Adipocyte (in vitro differentiated cells): ENCODE measurements at regions not wholly inside any gene's neighbourhood (a gene's known extent, or its start where the extent isn't known, plus 50 kb on each side); places are given as distances from the start of the nearest gene placed in this dataset.

Experiments
- DNase-seq: peaks from one replicate; pipeline ENCODE4 v3.0.0-alpha.2; 2015; ENCODE audit warnings: low read depth
- H3K27me3 ChIP-seq: replicated peaks from 2 replicates; pipeline ENCODE4 v1.7.0; 2013; ENCODE audit warnings: mild to moderate bottlenecking, low read length, moderate library complexity; ENCODE audit not compliant: control insufficient read depth, insufficient read depth
- H3K36me3 ChIP-seq: 2 replicates; pipeline ENCODE4 v1.7.0; 2013; ENCODE audit warnings: low read length, mild to moderate bottlenecking, moderate library complexity; ENCODE audit not compliant: control insufficient read depth, insufficient read depth, severe bottlenecking
- H3K4me1 ChIP-seq: 2 replicates; pipeline ENCODE4 v1.7.0; 2013; ENCODE audit warnings: mild to moderate bottlenecking, low read length, moderate library complexity; ENCODE audit not compliant: control insufficient read depth, insufficient read depth
- H3K4me3 ChIP-seq: 2 replicates; pipeline ENCODE4 v1.7.0; 2013; ENCODE audit warnings: mild to moderate bottlenecking, low read length, moderate library complexity
- H3K9ac ChIP-seq: 2 replicates; pipeline ENCODE4 v1.7.0; 2013; ENCODE audit warnings: mild to moderate bottlenecking, low read length, moderate library complexity
- H3K9me3 ChIP-seq: 2 replicates; pipeline ENCODE4 v1.7.0; 2013; ENCODE audit warnings: mild to moderate bottlenecking, low read length, moderate library complexity; ENCODE audit not compliant: control insufficient read depth

- Histone ChIP-seq H3K4me1 (no peaks in the 10 kb centered on the region), H3K9ac (no peak overlapping the region), H3K27me3 (no peaks in the 10 kb centered on the region), H3K36me3 (no peaks in the 10 kb centered on the region), H3K9me3 (peaks cover under 1% of the 10 kb centered on the region), H3K4me3 (no peak overlapping the region)
- no peak for DNase-seq
Measured at GRCh38 chr1:5379176-5379759, 613.0 kb downstream of the NPHP4 start.

- no peak for DNase-seq
- no peaks in the 10 kb centered on the region for H3K4me1 ChIP-seq
- no peak overlapping the region for H3K4me3 ChIP-seq
Measured at GRCh38 chr1:5376538-5377247, 615.5 kb downstream of the NPHP4 start.

GRCh38 chr1:5375481-5375880 lies 616.7 kb downstream of the NPHP4 start:
- no peaks in the 10 kb centered on the region for H3K4me1 ChIP-seq

More at GRCh38 chr1:5376538-5377247, 615.5 kb downstream of the NPHP4 start:
- H3K27me3 ChIP-seq: no peaks in the 10 kb centered on the region
- H3K9me3 ChIP-seq: peaks cover 15% of the 10 kb centered on the region
- H3K36me3 ChIP-seq: no peaks in the 10 kb centered on the region
- no peak overlapping the region for H3K9ac ChIP-seq

GRCh38 chr1:5374192-5374591 lies 618.0 kb downstream of the NPHP4 start:
- Histone ChIP-seq H3K9me3 (peaks cover 15% of the 10 kb centered on the region), H3K27me3 (no peaks in the 10 kb centered on the region), H3K4me1 (no peaks in the 10 kb centered on the region), H3K36me3 (no peaks in the 10 kb centered on the region), H3K4me3 (no peak overlapping the region), H3K9ac (no peak overlapping the region)
- DNase-seq: no peak

More at GRCh38 chr1:5375481-5375880, 616.7 kb downstream of the NPHP4 start:
- Histone ChIP-seq H3K9me3 (peaks cover 15% of the 10 kb centered on the region), H3K36me3 (no peaks in the 10 kb centered on the region), H3K9ac (no peak overlapping the region), H3K4me3 (no peak overlapping the region), H3K27me3 (no peaks in the 10 kb centered on the region)
- no peak for DNase-seq

DNA sequence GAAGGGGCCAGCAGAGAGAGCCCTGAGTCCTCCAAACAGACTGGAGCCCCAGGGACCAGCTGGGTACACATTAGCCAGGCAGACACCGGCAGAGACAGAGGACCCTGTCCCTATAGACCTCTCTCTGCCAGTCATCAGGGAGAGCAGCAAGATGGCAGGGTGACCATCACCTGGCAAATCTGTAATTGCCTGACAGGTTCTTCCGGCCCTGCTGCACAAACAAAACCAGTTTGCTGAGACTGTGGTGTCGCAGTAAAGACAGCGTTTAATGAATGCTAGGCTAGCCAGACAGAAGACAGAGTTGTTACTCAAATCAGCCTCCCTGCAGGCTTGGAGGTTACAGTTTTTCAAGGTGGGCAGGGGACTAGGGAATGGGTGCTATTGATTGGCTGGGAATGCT lies 618.9 kb downstream of the NPHP4 start:
- no peaks in the 10 kb centered on the region for H3K4me1 ChIP-seq

DNA sequence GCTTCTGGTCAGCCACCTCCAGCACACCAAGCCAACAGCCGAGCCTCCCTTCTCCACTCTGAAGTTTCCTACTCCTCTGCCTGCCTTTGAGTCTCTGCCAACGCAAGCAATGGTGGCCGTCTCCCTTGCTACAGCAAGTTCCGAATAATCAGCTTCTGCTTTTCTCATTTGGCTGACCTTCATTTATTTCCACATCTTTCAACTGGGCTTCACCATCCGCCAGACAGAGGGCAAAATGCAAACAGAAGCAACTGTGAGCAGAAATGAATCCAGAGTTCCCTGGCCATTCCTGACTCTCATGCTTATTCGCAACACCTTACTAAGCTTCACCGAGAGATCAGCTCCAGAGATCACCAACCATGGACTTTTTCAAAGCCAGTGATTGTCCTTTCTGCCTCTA lies 621.0 kb downstream of the NPHP4 start:
- no peaks in the 10 kb centered on the region for H3K27me3 ChIP-seq
- H3K9ac ChIP-seq: no peak overlapping the region
- no peak overlapping the region for H3K4me3 ChIP-seq
- peaks cover 15% of the 10 kb centered on the region for H3K9me3 ChIP-seq
- no peaks in the 10 kb centered on the region for H3K36me3 ChIP-seq
- H3K4me1 ChIP-seq: no peaks in the 10 kb centered on the region
- DNase-seq: no peak

More for the DNA sequence above, 618.9 kb downstream of the NPHP4 start:
- DNase-seq: no peak
- no peak overlapping the region for H3K4me3 ChIP-seq
- H3K36me3 ChIP-seq: no peaks in the 10 kb centered on the region
- H3K9ac ChIP-seq: no peak overlapping the region
- H3K9me3 ChIP-seq: peaks cover 15% of the 10 kb centered on the region
- H3K27me3 ChIP-seq: no peaks in the 10 kb centered on the region

DNA sequence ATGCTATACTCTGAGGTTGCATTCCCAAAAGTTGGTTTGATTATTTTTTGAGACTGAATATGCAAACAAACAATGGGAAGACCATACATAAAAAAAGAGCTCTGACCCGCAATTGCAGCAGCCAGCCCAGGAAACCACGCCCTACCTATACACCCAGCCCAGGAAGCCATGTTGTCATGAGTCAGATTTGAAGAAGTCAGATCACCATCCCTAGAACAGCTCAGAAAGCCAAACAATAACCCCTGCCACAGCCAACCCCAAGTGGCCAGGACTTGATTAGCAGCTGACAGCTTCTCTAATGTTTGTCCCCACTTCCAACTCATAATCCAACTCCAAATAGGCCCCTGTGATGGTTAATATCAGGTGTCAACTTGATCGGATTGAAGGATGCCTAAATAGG lies 621.9 kb downstream of the NPHP4 start:
- Histone ChIP-seq H3K27me3 (no peaks in the 10 kb centered on the region), H3K36me3 (no peaks in the 10 kb centered on the region), H3K4me1 (no peaks in the 10 kb centered on the region), H3K4me3 (no peak overlapping the region), H3K9me3 (peaks cover 15% of the 10 kb centered on the region), H3K9ac (no peak overlapping the region)
- no peak for DNase-seq

GRCh38 chr1:5369223-5369622 lies 623.0 kb downstream of the NPHP4 start:
- H3K9me3 ChIP-seq: peaks cover 14% of the 10 kb centered on the region
- H3K9ac ChIP-seq: no peak overlapping the region
- H3K4me1 ChIP-seq: no peaks in the 10 kb centered on the region
- no peak for DNase-seq
- no peaks in the 10 kb centered on the region for H3K36me3 ChIP-seq
- no peak overlapping the region for H3K4me3 ChIP-seq
- H3K27me3 ChIP-seq: no peaks in the 10 kb centered on the region

DNA sequence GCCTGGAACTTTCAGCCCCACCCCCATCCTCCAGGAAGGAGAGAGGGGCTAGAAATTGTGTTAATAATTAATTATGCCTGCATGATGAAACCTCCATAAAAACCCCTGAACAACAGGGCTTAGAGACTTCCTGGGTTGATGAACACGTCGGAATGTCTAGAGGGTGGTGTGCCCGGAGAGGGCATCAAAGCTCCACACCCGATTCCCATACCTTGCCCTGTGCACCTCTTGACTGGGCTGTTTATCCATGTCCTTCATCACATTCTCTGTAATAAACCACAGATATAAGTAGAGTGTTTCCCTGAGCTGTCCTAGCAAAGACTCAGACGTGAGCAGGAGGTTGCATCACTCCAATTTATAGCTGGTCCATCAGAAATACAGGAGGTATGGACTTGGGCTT lies 624.0 kb downstream of the NPHP4 start:
- no peaks in the 10 kb centered on the region for H3K27me3 ChIP-seq
- peaks cover 5% of the 10 kb centered on the region for H3K9me3 ChIP-seq
- H3K9ac ChIP-seq: no peak overlapping the region
- H3K4me1 ChIP-seq: no peaks in the 10 kb centered on the region
- H3K36me3 ChIP-seq: no peaks in the 10 kb centered on the region
- H3K4me3 ChIP-seq: no peak overlapping the region
- no peak for DNase-seq

DNA sequence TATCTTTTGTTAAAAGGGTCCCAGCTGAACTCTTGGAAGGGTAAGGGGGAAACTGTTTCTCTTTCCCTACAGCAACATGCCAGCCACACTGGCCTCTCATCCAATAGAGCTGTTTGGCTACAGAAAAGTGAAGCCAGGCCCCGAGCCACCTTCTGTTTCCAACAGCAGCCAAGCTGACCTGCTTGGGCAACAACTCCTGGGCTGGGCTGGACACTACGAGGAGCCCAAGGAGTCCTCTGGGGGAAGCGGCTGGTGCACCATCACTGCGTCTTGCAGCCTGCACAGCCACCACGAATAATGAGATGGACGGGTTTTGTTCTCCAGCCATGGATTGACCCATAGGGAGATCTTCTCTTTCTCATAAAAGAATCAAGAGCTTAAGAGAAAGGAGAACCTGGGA lies 624.9 kb downstream of the NPHP4 start:
- no peaks in the 10 kb centered on the region for H3K36me3 ChIP-seq
- H3K4me1 ChIP-seq: no peaks in the 10 kb centered on the region
- no peak overlapping the region for H3K4me3 ChIP-seq
- no peak overlapping the region for H3K9ac ChIP-seq
- H3K27me3 ChIP-seq: no peaks in the 10 kb centered on the region
- DNase-seq: no peak
- peaks cover 10% of the 10 kb centered on the region for H3K9me3 ChIP-seq

GRCh38 chr1:5365751-5366150 lies 626.5 kb downstream of the NPHP4 start:
- Histone ChIP-seq H3K27me3 (no peaks in the 10 kb centered on the region), H3K4me1 (no peaks in the 10 kb centered on the region), H3K36me3 (no peaks in the 10 kb centered on the region), H3K4me3 (no peak overlapping the region), H3K9me3 (peaks cover 11% of the 10 kb centered on the region), H3K9ac (no peak overlapping the region)
- no peak for DNase-seq
